ENCODE measurements at regions not wholly inside any gene's neighbourhood (a gene's known extent, or its start where the extent isn't known, plus 50 kb on each side); places are given as distances from the start of the nearest gene placed in this dataset.

- TF ChIP-seq CTCF (IDR thresholded peaks at IDR 0.05) (no peak), POLR2A (IDR thresholded peaks at IDR 0.05) (no peak)
Observed at GRCh38 chr10:93211991-93212390, 138.3 kb downstream of the CYP26A1 start.

All from thyroid gland (tissue), 4 donors.